Testis (tissue), 2 donors: ENCODE measurements at regions not wholly inside any gene's neighbourhood (a gene's known extent, or its start where the extent isn't known, plus 50 kb on each side); places are given as distances from the start of the nearest gene placed in this dataset.
"Not testable (repeated sequence)": the region's sequence is repeated elsewhere in the genome, so short reads cannot be mapped to it uniquely, and the experiment has no call there.

Experiments used
- POLR2A ChIP-seq: fragments of 450-650 bp; IDR thresholded peaks from one replicate; pipeline ENCODE4 v1.6.1; 2017; ENCODE audit warnings: antibody characterized with exemption, mild to moderate bottlenecking, moderate library complexity
- TF ChIP-seq, protein P1 (sequence below), 3 experiments: fragments of 450-650 bp in 2 of 3; fragments of 200-600 bp in 1 of 3; sonication (generic) in 1 of 3; IDR thresholded peaks; one replicate each; pipeline ENCODE4 v1.5.1; 2016 to 2019; ENCODE audit warnings: antibody characterized with exemption in 3 of 3, mild to moderate bottlenecking in 2 of 3, moderate library complexity in 1 of 3

DNA sequence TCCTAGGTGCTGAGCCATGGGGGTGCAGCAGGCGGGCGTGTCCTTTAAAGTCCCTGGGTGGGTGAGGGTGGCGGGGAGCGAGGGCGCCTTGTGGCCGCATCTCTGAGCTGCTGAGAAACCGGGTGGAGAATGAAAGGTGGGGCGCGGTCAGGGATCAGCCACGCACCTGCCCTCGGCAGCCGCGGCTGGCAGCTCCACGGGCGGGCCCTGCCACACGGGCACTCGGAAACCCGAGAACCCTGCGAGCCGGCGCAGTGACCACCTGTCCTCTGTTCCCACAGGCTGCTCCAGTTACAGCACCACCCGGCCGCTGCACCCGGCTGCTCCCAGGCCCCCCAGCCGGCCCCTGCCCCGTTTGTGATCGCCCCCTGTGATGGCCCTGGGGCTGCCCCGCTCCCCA is 4400.5 kb upstream of the TPTE start:
- TF ChIP-seq, protein P1, sequence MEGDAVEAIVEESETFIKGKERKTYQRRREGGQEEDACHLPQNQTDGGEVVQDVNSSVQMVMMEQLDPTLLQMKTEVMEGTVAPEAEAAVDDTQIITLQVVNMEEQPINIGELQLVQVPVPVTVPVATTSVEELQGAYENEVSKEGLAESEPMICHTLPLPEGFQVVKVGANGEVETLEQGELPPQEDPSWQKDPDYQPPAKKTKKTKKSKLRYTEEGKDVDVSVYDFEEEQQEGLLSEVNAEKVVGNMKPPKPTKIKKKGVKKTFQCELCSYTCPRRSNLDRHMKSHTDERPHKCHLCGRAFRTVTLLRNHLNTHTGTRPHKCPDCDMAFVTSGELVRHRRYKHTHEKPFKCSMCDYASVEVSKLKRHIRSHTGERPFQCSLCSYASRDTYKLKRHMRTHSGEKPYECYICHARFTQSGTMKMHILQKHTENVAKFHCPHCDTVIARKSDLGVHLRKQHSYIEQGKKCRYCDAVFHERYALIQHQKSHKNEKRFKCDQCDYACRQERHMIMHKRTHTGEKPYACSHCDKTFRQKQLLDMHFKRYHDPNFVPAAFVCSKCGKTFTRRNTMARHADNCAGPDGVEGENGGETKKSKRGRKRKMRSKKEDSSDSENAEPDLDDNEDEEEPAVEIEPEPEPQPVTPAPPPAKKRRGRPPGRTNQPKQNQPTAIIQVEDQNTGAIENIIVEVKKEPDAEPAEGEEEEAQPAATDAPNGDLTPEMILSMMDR (IDR thresholded peaks at IDR 0.05), result not testable (repeated sequence)
- not testable (repeated sequence) for TF ChIP-seq POLR2A
